Activated CD8-positive, alpha-beta T cell treated with anti-CD3 and anti-CD28 coated beads, Interleukin-2, amount 10 ng/mL, durations not matched to agents 7 days and 5 days (primary cell): ENCODE measurements at regions not wholly inside any gene's neighbourhood (a gene's known extent, or its start where the extent isn't known, plus 50 kb on each side); places are given as distances from the start of the nearest gene placed in this dataset.

ENCODE experiments used
- ATAC-seq: fragments of 150-1000 bp; cut with Tn5 transposase; one replicate; pipeline ENCODE4 v1.10.0; 2021; ENCODE audit warnings: moderate library complexity
- CTCF ChIA-PET: fragments of 350-600 bp; sonication (Branson Sonifier 250); formaldehyde crosslinking; loops from one replicate; lab custom pipeline; 2021; ENCODE audit warnings: antibody characterized with exemption; lab: Charles Lee
- POLR2A ChIA-PET: fragments of 350-600 bp; sonication (Branson Sonifier 250); formaldehyde crosslinking; loops from one replicate; lab custom pipeline; 2021; ENCODE audit warnings: antibody characterized with exemption; lab: Charles Lee
- DNase-seq: peaks from one replicate; pipeline ENCODE4 v3.0.0-alpha.2; 2020
- H3K27ac Mint-ChIP-seq: one replicate; pipeline ENCODE4 v1.8.0; 2021; ENCODE audit warnings: mild to moderate bottlenecking, mixed read lengths
- H3K27me3 Mint-ChIP-seq: one replicate; pipeline ENCODE4 v1.8.0; 2021; ENCODE audit warnings: low read depth, mixed read lengths
- H3K36me3 Mint-ChIP-seq: one replicate; pipeline ENCODE4 v1.8.0; 2021; ENCODE audit warnings: low read depth, mixed read lengths
- H3K4me1 Mint-ChIP-seq: one replicate; pipeline ENCODE4 v1.8.0; 2021; ENCODE audit warnings: low read depth, mixed read lengths
- H3K4me3 Mint-ChIP-seq: one replicate; pipeline ENCODE4 v1.8.0; 2021; ENCODE audit warnings: mild to moderate bottlenecking, mixed read lengths
- H3K9me3 Mint-ChIP-seq: one replicate; pipeline ENCODE4 v1.8.0; 2022; ENCODE audit warnings: mixed read lengths; ENCODE audit not compliant: insufficient read depth

- H3K36me3 Mint-ChIP-seq: no peaks in the 10 kb centered on the region
- peaks cover 4% of the 10 kb centered on the region for H3K9me3 Mint-ChIP-seq
- POLR2A ChIA-PET: no interaction called here
- no peak overlapping the region for H3K27ac Mint-ChIP-seq
- H3K4me1 Mint-ChIP-seq: no peaks in the 10 kb centered on the region
- H3K27me3 Mint-ChIP-seq: no peaks in the 10 kb centered on the region
- ATAC-seq: no peak
- no peak for DNase-seq
- no peak overlapping the region for H3K4me3 Mint-ChIP-seq
- CTCF ChIA-PET: no interaction called here
Observed at GRCh38 chr13:74871369-74872070, 610.4 kb downstream of the TBC1D4 start.

- ATAC-seq (no peak), DNase-seq (no peak)
- H3K4me3 Mint-ChIP-seq: no peak overlapping the region
- ChIA-PET POLR2A (no interaction called here), CTCF (no interaction called here)
- H3K9me3 Mint-ChIP-seq: peaks cover 4% of the 10 kb centered on the region
- H3K27ac Mint-ChIP-seq: no peak overlapping the region
- no peaks in the 10 kb centered on the region for H3K27me3 Mint-ChIP-seq
- no peaks in the 10 kb centered on the region for H3K36me3 Mint-ChIP-seq
- no peaks in the 10 kb centered on the region for H3K4me1 Mint-ChIP-seq
Observed at GRCh38 chr13:74870865-74871264, 611.1 kb downstream of the TBC1D4 start.

- Mint-ChIP-seq H3K27me3 (no peaks in the 10 kb centered on the region), H3K4me1 (no peaks in the 10 kb centered on the region), H3K9me3 (peaks cover 4% of the 10 kb centered on the region), H3K27ac (no peak overlapping the region), H3K36me3 (no peaks in the 10 kb centered on the region), H3K4me3 (no peak overlapping the region)
- POLR2A ChIA-PET: no interaction called here
- no peak for ATAC-seq
- CTCF ChIA-PET: interaction anchor here (1.6 kb wide), 1 partner anchor 23 kb away, joined by 3 read pairs; no protein-coding TSS in a partner anchor
- no peak for DNase-seq
Observed at GRCh38 chr13:74869846-74870245, 612.1 kb downstream of the TBC1D4 start.

- Mint-ChIP-seq H3K27me3 (no peaks in the 10 kb centered on the region), H3K4me1 (no peaks in the 10 kb centered on the region), H3K36me3 (no peaks in the 10 kb centered on the region), H3K9me3 (peaks cover 4% of the 10 kb centered on the region), H3K4me3 (no peak overlapping the region), H3K27ac (no peak overlapping the region)
- ATAC-seq (no peak), DNase-seq (no peak)
- ChIA-PET POLR2A (no interaction called here), CTCF (no interaction called here)
Observed at GRCh38 chr13:74868049-74868448, 613.9 kb downstream of the TBC1D4 start.

GRCh38 chr13:74867460-74867859 is 614.5 kb downstream of the TBC1D4 start:
- POLR2A ChIA-PET: no interaction called here
- H3K36me3 Mint-ChIP-seq: no peaks in the 10 kb centered on the region
- H3K4me3 Mint-ChIP-seq: no peak overlapping the region
- H3K27ac Mint-ChIP-seq: no peak overlapping the region
- H3K4me1 Mint-ChIP-seq: no peaks in the 10 kb centered on the region
- ATAC-seq (no peak), DNase-seq (no peak)
- no peaks in the 10 kb centered on the region for H3K27me3 Mint-ChIP-seq
- peaks cover 4% of the 10 kb centered on the region for H3K9me3 Mint-ChIP-seq
- CTCF ChIA-PET: no interaction called here

GRCh38 chr13:74866101-74866500 is 615.9 kb downstream of the TBC1D4 start:
- Mint-ChIP-seq H3K9me3 (peaks cover 4% of the 10 kb centered on the region), H3K4me1 (no peaks in the 10 kb centered on the region), H3K36me3 (no peaks in the 10 kb centered on the region), H3K27ac (no peak overlapping the region), H3K4me3 (no peak overlapping the region), H3K27me3 (no peaks in the 10 kb centered on the region)
- ATAC-seq (no peak), DNase-seq (no peak)
- POLR2A ChIA-PET: no interaction called here
- CTCF ChIA-PET: no interaction called here

GRCh38 chr13:74865656-74866055 is 616.3 kb downstream of the TBC1D4 start:
- H3K36me3 Mint-ChIP-seq: no peaks in the 10 kb centered on the region
- ATAC-seq: no peak
- H3K27me3 Mint-ChIP-seq: no peaks in the 10 kb centered on the region
- peaks cover 4% of the 10 kb centered on the region for H3K9me3 Mint-ChIP-seq
- H3K27ac Mint-ChIP-seq: no peak overlapping the region
- CTCF ChIA-PET: no interaction called here
- no peak for DNase-seq
- POLR2A ChIA-PET: no interaction called here
- H3K4me1 Mint-ChIP-seq: no peaks in the 10 kb centered on the region
- H3K4me3 Mint-ChIP-seq: no peak overlapping the region

GRCh38 chr13:74860789-74861188 is 621.2 kb downstream of the TBC1D4 start:
- ATAC-seq (no peak), DNase-seq (no peak)
- POLR2A ChIA-PET: no interaction called here
- Mint-ChIP-seq H3K4me1 (no peaks in the 10 kb centered on the region), H3K27ac (no peak overlapping the region), H3K36me3 (no peaks in the 10 kb centered on the region), H3K4me3 (no peak overlapping the region), H3K9me3 (no peaks in the 10 kb centered on the region), H3K27me3 (no peaks in the 10 kb centered on the region)
- CTCF ChIA-PET: no interaction called here

GRCh38 chr13:74850893-74851292 is 631.1 kb downstream of the TBC1D4 start:
- no peak for ATAC-seq
- no peak for DNase-seq
- no peak overlapping the region for H3K4me3 Mint-ChIP-seq

GRCh38 chr13:74847966-74848365 is 634.0 kb downstream of the TBC1D4 start:
- Mint-ChIP-seq H3K27ac (no peak overlapping the region), H3K4me3 (no peak overlapping the region), H3K36me3 (no peaks in the 10 kb centered on the region), H3K9me3 (no peaks in the 10 kb centered on the region), H3K27me3 (no peaks in the 10 kb centered on the region), H3K4me1 (no peaks in the 10 kb centered on the region)
- POLR2A ChIA-PET: no interaction called here
- ATAC-seq: no peak
- DNase-seq: no peak
- CTCF ChIA-PET: no interaction called here

More at GRCh38 chr13:74850893-74851292, 631.1 kb downstream of the TBC1D4 start:
- H3K27me3 Mint-ChIP-seq: no peaks in the 10 kb centered on the region
- no peaks in the 10 kb centered on the region for H3K4me1 Mint-ChIP-seq
- POLR2A ChIA-PET: no interaction called here
- no peak overlapping the region for H3K27ac Mint-ChIP-seq
- H3K36me3 Mint-ChIP-seq: no peaks in the 10 kb centered on the region
- H3K9me3 Mint-ChIP-seq: no peaks in the 10 kb centered on the region
- CTCF ChIA-PET: no interaction called here

GRCh38 chr13:74845806-74846205 is 636.2 kb downstream of the TBC1D4 start:
- no peaks in the 10 kb centered on the region for H3K4me1 Mint-ChIP-seq
- no peak overlapping the region for H3K27ac Mint-ChIP-seq
- POLR2A ChIA-PET: no interaction called here
- H3K36me3 Mint-ChIP-seq: no peaks in the 10 kb centered on the region
- no peaks in the 10 kb centered on the region for H3K9me3 Mint-ChIP-seq
- CTCF ChIA-PET: no interaction called here
- DNase-seq (no peak), ATAC-seq (no peak)
- H3K4me3 Mint-ChIP-seq: no peak overlapping the region
- no peaks in the 10 kb centered on the region for H3K27me3 Mint-ChIP-seq

GRCh38 chr13:74841651-74842050 is 640.3 kb downstream of the TBC1D4 start:
- H3K9me3 Mint-ChIP-seq: no peaks in the 10 kb centered on the region
- H3K4me1 Mint-ChIP-seq: no peaks in the 10 kb centered on the region
- ATAC-seq (no peak), DNase-seq (no peak)
- no peak overlapping the region for H3K4me3 Mint-ChIP-seq
- POLR2A ChIA-PET: no interaction called here
- CTCF ChIA-PET: no interaction called here
- no peaks in the 10 kb centered on the region for H3K27me3 Mint-ChIP-seq
- H3K36me3 Mint-ChIP-seq: no peaks in the 10 kb centered on the region
- H3K27ac Mint-ChIP-seq: no peak overlapping the region

- DNase-seq (no peak), ATAC-seq (no peak)
- no peaks in the 10 kb centered on the region for H3K9me3 Mint-ChIP-seq
- ChIA-PET POLR2A (no interaction called here), CTCF (no interaction called here)
- no peak overlapping the region for H3K4me3 Mint-ChIP-seq
- no peaks in the 10 kb centered on the region for H3K27me3 Mint-ChIP-seq
- H3K36me3 Mint-ChIP-seq: no peaks in the 10 kb centered on the region
- H3K27ac Mint-ChIP-seq: no peak overlapping the region
- no peaks in the 10 kb centered on the region for H3K4me1 Mint-ChIP-seq
Observed at GRCh38 chr13:74841123-74841522, 640.8 kb downstream of the TBC1D4 start.
